ENCODE measurements at regions not wholly inside any gene's neighbourhood (a gene's known extent, or its start where the extent isn't known, plus 50 kb on each side); places are given as distances from the start of the nearest gene placed in this dataset.
"Not testable (repeated sequence)": the region's sequence is repeated elsewhere in the genome, so short reads cannot be mapped to it uniquely, and the experiment has no call there.

DNA sequence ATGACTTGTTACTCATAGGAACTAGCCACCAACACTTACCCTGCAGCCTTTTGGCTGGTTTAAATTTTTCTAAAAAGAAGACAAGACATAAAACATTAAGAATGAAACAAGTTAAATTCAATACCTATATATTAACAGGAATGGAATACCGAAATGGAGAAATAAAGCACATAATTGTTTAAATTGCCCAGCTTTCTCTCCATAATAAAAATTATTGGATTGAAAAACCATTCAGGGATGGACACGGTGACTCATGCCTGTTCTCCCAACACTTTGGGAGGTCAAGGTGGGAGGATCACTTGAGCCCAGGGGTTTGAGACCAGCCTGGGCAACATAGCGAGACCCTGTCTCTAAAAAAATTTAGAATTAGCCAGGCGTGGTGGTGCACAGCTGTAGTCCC lies 179.4 kb upstream of the MKLN1 start:
- DNase-seq (ENCODE audit: low read depth): no peak

DNA sequence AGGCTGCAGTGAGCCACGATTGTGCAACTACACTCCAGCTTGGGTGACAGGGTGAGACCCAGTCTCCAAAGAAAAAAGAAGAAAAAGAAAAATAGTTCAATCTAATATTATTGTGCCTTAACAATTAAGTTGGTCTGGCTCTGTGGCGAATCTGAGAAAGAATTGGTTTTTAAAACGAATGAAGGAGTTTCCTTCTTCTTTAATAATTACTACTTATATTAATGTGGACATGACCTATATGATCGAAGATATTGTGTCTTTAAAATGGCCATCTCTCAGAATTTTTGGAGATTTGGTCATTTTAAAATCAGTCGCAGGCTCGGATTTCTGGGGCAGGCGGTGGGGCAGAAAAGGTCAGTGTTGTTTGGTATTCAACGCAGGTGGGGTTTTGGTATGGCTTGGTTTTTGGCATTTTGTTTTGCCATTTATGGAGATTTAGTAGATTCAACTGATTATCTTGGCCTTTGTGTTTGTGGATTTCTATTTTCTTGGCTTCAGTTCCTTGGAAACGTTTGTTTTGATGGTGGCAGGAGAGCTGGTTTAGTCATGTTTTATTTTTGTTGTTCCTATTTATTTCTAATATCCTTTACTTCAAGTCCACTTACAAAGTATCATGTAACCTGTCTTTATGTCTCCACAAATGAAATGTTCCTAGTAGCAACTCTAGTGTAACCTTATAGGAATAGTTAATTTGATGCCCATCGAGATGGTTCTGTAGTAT lies 178.8 kb upstream of the MKLN1 start:
- no peak for DNase-seq (ENCODE audit: low read depth)

DNA sequence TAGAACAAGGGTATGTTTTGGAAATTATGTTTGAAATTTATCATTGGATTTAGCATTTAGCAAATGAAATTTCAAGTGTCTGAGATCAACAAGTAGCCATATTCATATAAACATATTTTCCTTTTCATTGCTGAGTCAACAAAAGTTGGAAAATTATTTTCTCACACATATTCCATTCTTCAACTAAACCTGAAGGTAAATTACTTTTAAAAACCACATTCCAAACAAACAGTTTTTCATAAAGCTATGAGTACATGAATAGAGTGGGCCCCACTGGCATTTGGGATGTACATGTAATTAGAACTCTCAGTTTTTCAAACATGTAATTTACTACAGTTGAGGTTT lies 178.3 kb upstream of the MKLN1 start:
- DNase-seq (ENCODE audit: low read depth): no peak

DNA sequence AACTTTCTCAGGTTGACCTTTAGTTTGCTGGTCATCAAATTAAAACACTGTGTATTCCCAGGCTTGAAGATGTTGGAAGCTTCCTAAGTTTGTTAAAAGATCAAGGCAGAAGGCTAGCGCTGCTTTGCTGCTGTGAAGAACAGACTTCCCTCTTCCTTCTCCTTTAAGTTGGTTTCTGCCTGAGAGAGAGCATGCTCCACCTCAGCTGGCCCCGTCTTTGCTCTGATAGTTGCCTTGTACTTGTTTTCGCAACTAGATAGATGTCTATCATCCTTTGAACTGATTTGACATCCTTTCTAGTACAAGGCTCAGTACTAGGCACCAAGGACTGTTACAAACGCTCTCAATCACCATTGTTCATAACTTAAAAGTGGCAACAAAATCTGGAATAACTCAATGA lies 177.8 kb upstream of the MKLN1 start:
- DNase-seq (ENCODE audit: low read depth): no peak

GRCh38 chr7:131151034-131151433 lies 176.6 kb upstream of the MKLN1 start:
- DNase-seq (ENCODE audit: low read depth): no peak

DNA sequence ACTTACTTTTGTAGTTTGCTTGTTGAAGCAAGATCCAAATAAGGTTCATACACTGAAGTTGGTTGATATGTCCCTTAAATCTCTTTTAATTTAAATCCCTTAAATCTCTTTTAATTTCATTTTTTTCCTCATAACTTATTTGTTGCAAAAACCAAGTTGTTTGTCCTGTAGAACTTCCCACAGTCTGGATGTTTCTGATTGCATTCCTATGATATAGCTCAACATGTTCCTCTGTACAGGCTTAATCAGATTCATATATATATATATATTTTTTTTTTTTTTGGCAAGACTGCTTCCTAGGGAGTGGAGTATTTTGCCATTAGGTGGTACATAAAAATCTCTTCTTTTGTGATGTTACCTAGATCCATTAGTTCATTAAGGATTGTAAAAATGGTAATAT lies 174.9 kb upstream of the MKLN1 start:
- DNase-seq (ENCODE audit: low read depth): no peak

GRCh38 chr7:131154380-131154779 lies 173.3 kb upstream of the MKLN1 start:
- no peak for DNase-seq (ENCODE audit: low read depth)

DNA sequence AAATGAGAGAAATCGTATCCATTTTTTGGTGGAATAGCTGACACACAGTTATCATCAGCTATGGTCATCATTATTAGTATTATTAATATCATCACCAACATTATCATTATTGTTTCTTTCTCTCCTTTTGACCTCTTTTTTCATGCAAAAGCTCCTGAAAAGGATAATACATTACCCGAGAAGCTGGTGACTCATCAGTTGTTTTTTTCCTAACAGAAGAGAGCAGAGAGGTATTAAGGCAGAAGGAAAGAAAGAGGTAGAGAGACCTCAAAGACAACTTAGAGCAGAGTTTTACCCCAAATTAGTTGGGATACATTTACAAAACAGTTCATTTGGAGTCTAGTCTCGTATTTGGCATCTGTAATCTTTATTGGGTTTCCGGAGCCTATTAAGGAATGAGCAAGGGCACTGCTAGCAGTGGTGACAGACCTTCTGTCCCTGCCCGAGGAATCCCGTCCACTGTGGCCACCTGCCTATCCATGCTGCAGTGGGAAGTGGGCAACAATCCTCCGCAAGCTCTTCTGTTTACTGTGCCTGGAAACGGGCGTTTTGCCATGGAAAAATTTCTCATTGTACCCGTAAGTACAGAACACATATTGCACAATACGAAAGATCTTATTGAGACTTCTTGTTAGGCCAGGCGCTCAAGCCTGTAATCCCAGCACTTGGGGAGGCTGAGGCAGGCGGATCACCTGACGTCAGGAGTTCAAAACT lies 170.0 kb upstream of the MKLN1 start:
- no peak for DNase-seq (ENCODE audit: low read depth)

DNA sequence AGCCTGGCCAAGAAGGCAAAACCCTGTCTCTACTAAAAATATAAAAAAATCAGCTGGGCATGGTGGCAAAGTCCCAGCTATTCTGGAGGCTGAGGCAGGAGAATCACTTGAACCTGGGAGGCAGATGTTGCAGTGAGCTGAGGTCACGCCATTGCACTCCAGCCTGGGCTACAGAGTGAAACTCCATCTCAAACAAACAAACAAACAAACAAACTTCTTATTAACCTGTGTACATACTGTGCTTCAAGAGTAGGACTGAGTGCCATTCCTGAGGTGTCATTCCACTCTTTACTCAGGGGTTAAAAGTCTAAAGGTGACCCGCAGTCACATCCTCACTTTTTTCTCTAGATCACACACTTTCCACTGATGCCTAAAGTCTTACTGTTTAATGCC lies 169.4 kb upstream of the MKLN1 start:
- DNase-seq (ENCODE audit: low read depth): not testable (repeated sequence)

- DNase-seq (ENCODE audit: low read depth): no peak
Measured at GRCh38 chr7:131159961-131160361, 167.7 kb upstream of the MKLN1 start.

GRCh38 chr7:131161103-131161502 lies 166.6 kb upstream of the MKLN1 start:
- no peak for DNase-seq (ENCODE audit: low read depth)

DNA sequence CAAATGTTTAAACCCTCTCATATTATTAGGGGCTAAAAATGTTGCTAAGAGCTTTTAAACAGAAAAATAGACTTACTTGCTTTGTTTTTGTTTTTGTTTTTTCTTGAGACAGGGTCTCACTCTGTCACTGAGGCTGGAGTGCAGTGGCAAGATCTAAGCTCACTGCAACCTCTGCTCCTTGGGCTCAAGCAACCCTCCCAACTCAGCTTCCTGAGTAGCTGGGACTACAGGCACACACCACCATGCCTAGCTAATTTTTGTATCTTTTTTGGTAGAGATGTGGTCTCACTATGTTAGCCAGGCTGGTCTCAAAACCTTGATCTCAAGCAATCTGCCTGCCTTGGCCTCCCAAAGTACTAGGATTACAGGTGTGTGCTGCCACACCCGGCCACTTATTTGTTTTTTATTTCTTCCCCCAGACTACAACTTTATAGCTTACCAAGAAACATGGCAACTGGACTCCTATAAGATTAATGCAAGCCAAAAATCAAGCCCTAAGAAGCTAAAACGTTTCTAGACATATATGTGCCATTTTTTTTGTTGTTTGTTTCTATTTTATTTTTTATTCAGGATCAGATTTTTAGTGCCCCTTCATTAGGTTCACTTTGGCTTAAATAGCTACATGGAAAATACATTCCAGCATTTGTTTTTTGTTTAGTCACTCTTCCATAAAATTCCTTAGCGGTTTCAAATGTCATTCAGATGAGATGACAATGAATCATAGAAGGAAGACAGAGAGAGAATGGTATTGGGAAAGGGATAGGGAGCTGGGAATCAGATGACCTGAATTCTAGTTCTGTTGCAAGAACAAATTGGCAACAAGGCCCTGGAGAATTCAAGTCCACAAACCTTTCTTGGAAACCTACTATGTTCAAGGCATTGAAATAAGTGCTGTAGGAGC lies 163.4 kb upstream of the MKLN1 start:
- peak; percentile 86 for DNase-seq (ENCODE audit: low read depth)

GRCh38 chr7:131166066-131166465 lies 161.6 kb upstream of the MKLN1 start:
- DNase-seq (ENCODE audit: low read depth): peak; percentile 47

GRCh38 chr7:131170440-131171271 lies 157.0 kb upstream of the MKLN1 start:
- no peak for DNase-seq (ENCODE audit: low read depth)

DNA sequence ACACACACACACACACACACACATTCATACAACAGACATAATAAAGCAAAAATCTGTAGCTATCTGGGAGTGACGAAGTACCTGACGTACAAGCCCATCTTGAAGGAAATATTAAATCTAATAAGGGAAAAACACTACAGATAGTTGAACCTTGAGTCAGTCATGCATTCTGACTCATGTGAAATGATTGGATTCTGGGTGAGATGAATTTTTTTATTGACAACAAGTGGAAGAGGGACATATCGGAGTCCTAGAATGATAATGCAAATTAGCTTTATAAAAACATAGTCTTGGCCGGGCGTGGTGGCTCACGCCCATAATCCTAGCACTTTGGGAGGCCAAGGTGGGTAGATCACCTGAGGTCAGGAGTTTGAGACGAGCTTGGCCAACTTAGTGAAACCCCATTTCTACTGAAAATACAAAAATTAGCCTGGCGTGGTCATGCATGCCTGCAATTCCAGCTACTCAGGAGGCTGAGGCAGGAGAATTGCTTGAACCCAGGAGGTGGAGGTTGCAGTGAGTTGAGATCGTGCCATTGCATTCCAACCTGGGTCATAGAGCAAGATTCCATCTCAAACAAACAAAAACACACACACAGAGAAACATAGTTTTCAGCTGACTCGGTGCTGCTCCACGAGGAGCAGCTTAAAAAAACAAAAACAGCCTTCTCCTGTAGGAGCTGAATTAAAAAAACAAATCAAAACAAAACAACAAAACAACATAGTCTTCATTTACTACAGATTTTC lies 154.4 kb upstream of the MKLN1 start:
- peak; percentile 46 for DNase-seq (ENCODE audit: low read depth)

DNA sequence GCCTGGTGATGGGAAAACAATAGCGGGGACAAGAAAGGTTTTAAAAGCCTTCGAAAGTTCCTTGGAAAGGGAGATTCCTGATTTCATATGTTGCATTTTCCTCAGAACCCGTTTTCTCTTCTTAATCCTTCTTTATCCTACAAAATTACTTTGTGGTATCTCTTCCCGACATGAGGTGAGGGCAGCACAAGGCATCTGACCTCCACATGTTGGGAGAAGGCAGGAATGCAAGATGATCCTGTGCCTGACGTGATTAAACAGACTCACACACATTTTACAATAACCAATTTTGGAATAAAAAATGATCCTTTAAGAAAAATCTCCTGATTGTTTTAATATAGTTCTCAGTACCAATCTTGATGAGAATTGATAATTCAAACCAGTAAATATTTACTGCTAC lies 153.3 kb upstream of the MKLN1 start:
- DNase-seq (ENCODE audit: low read depth): no peak

GRCh38 chr7:131174855-131175254 lies 152.8 kb upstream of the MKLN1 start:
- DNase-seq (ENCODE audit: low read depth): no peak

DNA sequence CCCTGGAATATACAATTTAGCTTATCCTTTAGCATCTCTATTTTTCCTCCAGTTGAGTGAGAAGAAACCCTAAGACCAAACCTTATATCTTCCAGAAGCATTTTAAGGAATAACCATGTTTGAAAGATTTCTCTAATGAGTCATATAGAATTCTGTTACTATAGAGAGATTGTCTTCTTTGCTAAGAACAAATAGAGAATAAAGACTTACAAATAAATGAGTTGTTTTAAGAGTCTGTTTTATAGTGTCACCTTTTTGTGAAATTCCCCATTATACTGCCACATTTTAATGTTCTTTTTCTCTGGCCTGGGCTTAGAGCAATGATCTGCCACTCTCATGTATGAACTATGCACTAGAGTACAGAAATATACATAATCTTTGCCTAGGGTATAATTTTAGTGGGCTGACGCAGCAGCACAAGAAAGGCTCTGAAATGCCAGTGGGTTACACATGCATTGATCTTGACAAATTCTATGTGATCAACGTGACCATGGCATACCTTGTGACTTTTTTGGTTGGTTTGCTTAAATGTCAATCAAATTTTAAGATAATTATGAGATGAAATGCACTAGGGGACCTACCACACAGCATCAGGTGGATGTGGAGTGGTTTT lies 145.1 kb upstream of the MKLN1 start:
- DNase-seq (ENCODE audit: low read depth): no peak

DNA sequence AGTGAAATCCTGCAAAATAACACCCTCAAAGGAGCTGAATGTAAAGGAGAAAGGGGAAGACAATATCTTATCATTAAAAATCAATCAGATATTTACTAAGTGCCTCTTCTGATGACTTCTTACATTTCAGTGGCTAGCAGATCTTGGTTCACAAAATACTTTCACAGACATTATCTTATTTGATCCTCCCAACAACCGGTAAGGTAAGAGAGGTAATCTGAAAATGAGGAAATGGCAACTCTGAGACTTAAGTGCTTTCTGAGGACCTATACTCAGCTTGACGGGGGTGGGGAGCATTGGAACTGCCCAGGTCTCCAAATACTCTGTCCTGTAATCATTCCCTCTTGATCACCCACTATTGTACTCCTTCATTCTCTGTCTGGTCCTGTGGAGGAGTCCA lies 144.6 kb upstream of the MKLN1 start:
- no peak for DNase-seq (ENCODE audit: low read depth)

DNA sequence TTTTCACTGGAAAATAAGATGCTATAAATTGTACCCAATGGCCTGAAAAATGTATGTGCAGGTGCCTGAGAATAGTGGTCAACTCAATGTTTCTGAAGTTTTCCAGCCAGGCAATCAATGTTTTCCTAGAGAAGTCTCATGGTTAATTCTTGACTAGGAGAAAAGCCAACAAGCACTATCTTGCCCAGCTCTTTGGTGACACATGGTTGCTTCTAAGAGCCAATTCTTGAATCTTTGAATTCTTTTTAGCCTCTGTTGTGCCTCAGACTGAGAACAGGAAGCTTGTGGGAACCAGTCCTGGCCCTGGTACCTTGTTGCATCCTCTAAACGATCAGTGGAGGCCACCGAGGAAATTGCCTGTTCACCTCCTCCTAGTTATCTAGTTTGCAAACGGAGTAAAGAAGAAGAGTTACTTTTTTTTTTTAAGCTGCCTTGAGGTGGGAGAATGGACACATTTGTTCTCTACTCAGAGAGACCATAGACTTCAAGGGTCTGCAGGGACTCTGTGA lies 144.0 kb upstream of the MKLN1 start:
- DNase-seq (ENCODE audit: low read depth): no peak

- no peak for DNase-seq (ENCODE audit: low read depth)
Measured at GRCh38 chr7:131186816-131187215, 140.9 kb upstream of the MKLN1 start.
